Progenitor cell of endocrine pancreas (in vitro differentiated cells): ENCODE measurements at regions not wholly inside any gene's neighbourhood (a gene's known extent, or its start where the extent isn't known, plus 50 kb on each side); places are given as distances from the start of the nearest gene placed in this dataset.

Experiments
- DNase-seq: peaks from one replicate; pipeline ENCODE4 v3.0.0; 2021; ENCODE audit warnings: low spot score; ENCODE audit not compliant: unreplicated experiment
- H3K27ac Mint-ChIP-seq: 2 replicates; pipeline ENCODE4 v1.8.0; 2021; ENCODE audit warnings: mild to moderate bottlenecking, moderate library complexity, mixed read lengths
- H3K27me3 Mint-ChIP-seq: 2 replicates; pipeline ENCODE4 v1.8.0; 2021; ENCODE audit warnings: mixed read lengths
- H3K36me3 Mint-ChIP-seq: 2 replicates; pipeline ENCODE4 v1.8.0; 2022; ENCODE audit warnings: mixed read lengths; ENCODE audit not compliant: insufficient read depth
- H3K4me1 Mint-ChIP-seq: 2 replicates; pipeline ENCODE4 v1.8.0; 2021; ENCODE audit warnings: low read depth, mixed read lengths
- H3K4me3 Mint-ChIP-seq: 2 replicates; pipeline ENCODE4 v1.8.0; 2021; ENCODE audit warnings: low read depth, mild to moderate bottlenecking, moderate library complexity, mixed read lengths
- H3K9me3 Mint-ChIP-seq: 2 replicates; pipeline ENCODE4 v1.8.0; 2021; ENCODE audit warnings: low read depth, mixed read lengths
- TF ChIP-seq, protein P1 (sequence below): fragments of 200-600 bp; sonication (generic); IDR thresholded peaks from one replicate; pipeline ENCODE4 v1.5.0; 2021; ENCODE audit warnings: antibody characterized with exemption, mild to moderate bottlenecking; ENCODE audit not compliant: unreplicated experiment

DNA sequence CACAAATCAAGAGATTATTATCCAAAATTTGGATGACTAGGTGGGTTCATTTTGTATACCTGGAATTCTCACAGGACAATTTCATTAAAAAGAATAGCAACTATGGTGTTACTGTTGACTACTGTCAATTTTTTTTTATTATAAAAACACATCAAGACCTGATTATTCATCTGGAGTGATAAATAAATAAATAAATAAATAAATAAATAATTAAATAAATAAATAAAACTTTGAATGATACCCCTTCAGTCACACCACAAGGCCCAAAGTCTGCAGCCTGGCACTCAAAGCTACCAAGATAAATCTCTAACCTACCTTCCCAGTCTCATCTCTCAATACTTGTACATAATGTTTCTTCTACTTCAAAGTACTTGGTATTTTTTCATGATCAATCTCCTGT, 294.0 kb upstream of the KLHL29 start:
- TF ChIP-seq, protein P1, sequence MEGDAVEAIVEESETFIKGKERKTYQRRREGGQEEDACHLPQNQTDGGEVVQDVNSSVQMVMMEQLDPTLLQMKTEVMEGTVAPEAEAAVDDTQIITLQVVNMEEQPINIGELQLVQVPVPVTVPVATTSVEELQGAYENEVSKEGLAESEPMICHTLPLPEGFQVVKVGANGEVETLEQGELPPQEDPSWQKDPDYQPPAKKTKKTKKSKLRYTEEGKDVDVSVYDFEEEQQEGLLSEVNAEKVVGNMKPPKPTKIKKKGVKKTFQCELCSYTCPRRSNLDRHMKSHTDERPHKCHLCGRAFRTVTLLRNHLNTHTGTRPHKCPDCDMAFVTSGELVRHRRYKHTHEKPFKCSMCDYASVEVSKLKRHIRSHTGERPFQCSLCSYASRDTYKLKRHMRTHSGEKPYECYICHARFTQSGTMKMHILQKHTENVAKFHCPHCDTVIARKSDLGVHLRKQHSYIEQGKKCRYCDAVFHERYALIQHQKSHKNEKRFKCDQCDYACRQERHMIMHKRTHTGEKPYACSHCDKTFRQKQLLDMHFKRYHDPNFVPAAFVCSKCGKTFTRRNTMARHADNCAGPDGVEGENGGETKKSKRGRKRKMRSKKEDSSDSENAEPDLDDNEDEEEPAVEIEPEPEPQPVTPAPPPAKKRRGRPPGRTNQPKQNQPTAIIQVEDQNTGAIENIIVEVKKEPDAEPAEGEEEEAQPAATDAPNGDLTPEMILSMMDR = no peak
- no peaks in the 10 kb centered on the region for H3K36me3 Mint-ChIP-seq
- H3K4me1 Mint-ChIP-seq = no peaks in the 10 kb centered on the region
- H3K27me3 Mint-ChIP-seq = no peaks in the 10 kb centered on the region
- H3K27ac Mint-ChIP-seq = no peak overlapping the region
- peaks cover 19% of the 10 kb centered on the region for H3K9me3 Mint-ChIP-seq
- no peak overlapping the region for H3K4me3 Mint-ChIP-seq
- no peak for DNase-seq

DNA sequence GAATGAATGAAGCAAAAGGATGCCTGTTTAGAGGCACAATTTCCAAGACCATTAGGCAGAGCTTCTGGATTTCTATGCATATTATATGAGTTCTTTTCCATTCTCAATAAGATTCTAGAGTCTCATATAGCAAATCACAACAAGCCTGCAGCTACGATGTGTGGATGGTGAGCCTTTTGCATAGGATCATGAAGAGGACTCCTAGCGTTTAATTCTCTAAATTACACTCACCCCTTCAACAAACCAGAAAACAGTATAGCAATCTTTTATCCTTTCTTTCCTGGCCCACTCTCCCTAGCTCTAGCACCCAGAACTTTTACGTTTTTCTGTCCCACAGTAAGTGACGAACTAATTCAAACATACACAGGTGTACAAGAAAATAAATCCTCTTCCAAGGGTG, 293.1 kb upstream of the KLHL29 start:
- H3K27me3 Mint-ChIP-seq = no peaks in the 10 kb centered on the region
- H3K36me3 Mint-ChIP-seq = no peaks in the 10 kb centered on the region
- H3K9me3 Mint-ChIP-seq = peaks cover 19% of the 10 kb centered on the region
- TF ChIP-seq, protein P1 = no peak
- H3K27ac Mint-ChIP-seq = no peak overlapping the region
- no peaks in the 10 kb centered on the region for H3K4me1 Mint-ChIP-seq
- DNase-seq = no peak
- no peak overlapping the region for H3K4me3 Mint-ChIP-seq

DNA sequence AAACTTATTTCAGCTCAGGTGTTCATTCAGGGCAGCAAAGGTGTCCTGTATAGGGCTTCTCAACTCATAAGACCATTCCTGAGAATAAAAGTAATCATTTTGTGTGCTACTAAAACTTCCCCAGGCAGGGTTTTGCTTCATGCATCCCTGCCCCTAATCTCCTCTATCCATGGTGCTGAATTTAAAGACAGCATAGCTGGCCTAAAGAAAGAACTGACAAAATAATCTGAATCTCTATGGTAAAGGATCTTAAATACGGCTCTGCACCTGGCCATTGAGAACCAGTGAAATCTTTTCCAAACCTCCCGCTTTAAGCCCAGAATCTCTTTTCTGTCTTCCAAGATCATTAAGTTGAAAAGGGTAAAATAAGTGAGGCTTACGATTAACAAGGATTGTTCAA, 292.1 kb upstream of the KLHL29 start:
- Mint-ChIP-seq H3K36me3 (no peaks in the 10 kb centered on the region), H3K27me3 (no peaks in the 10 kb centered on the region), H3K27ac (no peak overlapping the region), H3K4me1 (no peaks in the 10 kb centered on the region), H3K4me3 (no peak overlapping the region), H3K9me3 (peaks cover 13% of the 10 kb centered on the region)
- DNase-seq = no peak
- TF ChIP-seq, protein P1 = no peak

DNA sequence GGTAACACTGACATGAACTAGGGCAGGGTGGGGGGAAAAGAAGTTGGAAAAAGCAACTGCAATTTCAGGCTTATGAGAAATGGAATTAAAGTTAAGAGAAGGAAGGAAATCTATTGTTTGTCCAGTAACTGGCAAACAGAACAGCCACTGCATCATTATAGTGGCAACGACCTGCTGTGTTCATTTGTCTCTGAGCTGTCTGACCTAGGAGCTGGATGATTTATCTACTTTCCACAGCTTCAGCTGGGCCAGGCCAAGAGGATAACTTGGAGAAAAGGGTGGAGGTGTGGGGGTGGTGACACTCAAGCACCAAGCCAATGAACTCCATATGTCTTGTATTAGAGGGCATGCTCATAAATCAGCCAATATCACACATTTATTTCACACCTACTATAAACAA, 291.5 kb upstream of the KLHL29 start:
- Mint-ChIP-seq H3K4me3 (no peak overlapping the region), H3K27ac (no peak overlapping the region)
- TF ChIP-seq, protein P1 = no peak

DNA sequence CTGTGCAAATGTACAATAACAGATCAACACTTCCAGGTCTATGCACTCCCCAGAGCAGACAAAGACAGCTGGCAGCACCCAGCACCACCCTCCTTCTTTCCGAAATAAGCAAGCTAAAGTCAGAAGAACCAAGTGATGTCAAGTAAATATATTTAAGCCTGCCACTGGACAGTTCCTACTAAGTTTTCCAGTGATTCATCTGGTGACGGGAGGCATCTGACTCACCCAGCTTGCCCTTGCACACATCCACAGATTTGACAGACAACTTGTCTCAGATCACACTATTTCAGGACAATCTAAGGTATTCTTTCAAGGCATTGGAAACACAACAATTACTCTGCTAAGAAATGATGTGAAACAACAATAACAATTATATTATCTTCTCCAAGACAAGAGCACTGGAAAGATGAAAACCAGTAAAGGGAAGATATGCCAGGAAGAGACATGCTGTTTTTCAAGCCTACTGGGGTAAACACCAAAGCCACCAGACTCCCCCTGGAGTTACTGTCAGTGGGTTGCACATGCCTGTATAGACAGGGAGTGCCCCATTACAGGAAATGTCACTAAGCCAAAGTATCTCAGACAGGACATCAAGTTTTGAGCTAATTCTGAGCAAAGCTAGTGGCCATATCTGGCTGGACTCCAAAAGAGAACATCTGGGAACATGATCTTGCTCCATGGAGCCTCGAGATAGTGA, 287.9 kb upstream of the KLHL29 start:
- H3K36me3 Mint-ChIP-seq = no peaks in the 10 kb centered on the region
- H3K4me1 Mint-ChIP-seq = no peaks in the 10 kb centered on the region
- no peak for DNase-seq
- no peak overlapping the region for H3K4me3 Mint-ChIP-seq
- no peak overlapping the region for H3K27ac Mint-ChIP-seq
- H3K27me3 Mint-ChIP-seq = no peaks in the 10 kb centered on the region
- H3K9me3 Mint-ChIP-seq = no peaks in the 10 kb centered on the region
- TF ChIP-seq, protein P1 = no peak

More for the DNA sequence above, 291.5 kb upstream of the KLHL29 start:
- H3K27me3 Mint-ChIP-seq = no peaks in the 10 kb centered on the region
- H3K36me3 Mint-ChIP-seq = no peaks in the 10 kb centered on the region
- DNase-seq = no peak
- no peaks in the 10 kb centered on the region for H3K4me1 Mint-ChIP-seq
- peaks cover 11% of the 10 kb centered on the region for H3K9me3 Mint-ChIP-seq
